Endothelial cell (in vitro differentiated cells): ENCODE measurements at regions not wholly inside any gene's neighbourhood (a gene's known extent, or its start where the extent isn't known, plus 50 kb on each side); places are given as distances from the start of the nearest gene placed in this dataset.

Source experiments
- DNase-seq: peaks from one replicate; pipeline ENCODE4 v3.0.0; 2021; ENCODE audit warnings: low spot score
- H3K27ac Mint-ChIP-seq: one replicate; pipeline ENCODE4 v1.8.0; 2021; ENCODE audit warnings: mixed read lengths, inconsistent platforms; ENCODE audit not compliant: unreplicated experiment
- H3K27me3 Mint-ChIP-seq: one replicate; pipeline ENCODE4 v1.8.0; 2021; ENCODE audit warnings: mild to moderate bottlenecking, moderate library complexity, mixed read lengths, inconsistent platforms; ENCODE audit not compliant: unreplicated experiment
- H3K36me3 Mint-ChIP-seq: one replicate; pipeline ENCODE4 v1.8.0; 2021; ENCODE audit warnings: mild to moderate bottlenecking, low read depth, mixed read lengths, inconsistent platforms; ENCODE audit not compliant: unreplicated experiment
- H3K4me1 Mint-ChIP-seq: one replicate; pipeline ENCODE4 v1.8.0; 2021; ENCODE audit warnings: mild to moderate bottlenecking, mixed read lengths, inconsistent platforms; ENCODE audit not compliant: unreplicated experiment
- H3K4me3 Mint-ChIP-seq: one replicate; pipeline ENCODE4 v1.8.0; 2021; ENCODE audit warnings: mild to moderate bottlenecking, mixed read lengths, inconsistent platforms; ENCODE audit not compliant: unreplicated experiment
- H3K9me3 Mint-ChIP-seq: one replicate; pipeline ENCODE4 v1.8.0; 2021; ENCODE audit warnings: mixed read lengths, inconsistent platforms; ENCODE audit not compliant: unreplicated experiment
- CTCF ChIP-seq: fragments of 200-600 bp; sonication (generic); IDR thresholded peaks from one replicate; pipeline ENCODE4 v1.5.0; 2021; ENCODE audit warnings: antibody characterized with exemption; ENCODE audit not compliant: unreplicated experiment

GRCh38 chr11:119863851-119864601 lies 135.0 kb upstream of the NECTIN1 start:
- DNase-seq: no peak

GRCh38 chr11:119863236-119863635 lies 134.2 kb upstream of the NECTIN1 start:
- Mint-ChIP-seq H3K36me3 (no peaks in the 10 kb centered on the region), H3K27ac (no peak overlapping the region), H3K4me1 (no peaks in the 10 kb centered on the region), H3K27me3 (peaks cover 20% of the 10 kb centered on the region), H3K9me3 (no peaks in the 10 kb centered on the region), H3K4me3 (no peak overlapping the region)
- TF ChIP-seq CTCF: no peak
- no peak for DNase-seq

More at GRCh38 chr11:119863851-119864601, 135.0 kb upstream of the NECTIN1 start:
- H3K27me3 Mint-ChIP-seq: peaks cover 15% of the 10 kb centered on the region
- H3K4me1 Mint-ChIP-seq: no peaks in the 10 kb centered on the region
- no peak for TF ChIP-seq CTCF
- no peak overlapping the region for H3K4me3 Mint-ChIP-seq
- H3K27ac Mint-ChIP-seq: no peak overlapping the region
- no peaks in the 10 kb centered on the region for H3K36me3 Mint-ChIP-seq
- no peaks in the 10 kb centered on the region for H3K9me3 Mint-ChIP-seq

- H3K36me3 Mint-ChIP-seq: no peaks in the 10 kb centered on the region
- H3K4me3 Mint-ChIP-seq: no peak overlapping the region
- no peak overlapping the region for H3K27ac Mint-ChIP-seq
- H3K9me3 Mint-ChIP-seq: no peaks in the 10 kb centered on the region
- no peak for DNase-seq
- TF ChIP-seq CTCF: no peak
- no peaks in the 10 kb centered on the region for H3K4me1 Mint-ChIP-seq
- peaks cover 18% of the 10 kb centered on the region for H3K27me3 Mint-ChIP-seq
Measured at GRCh38 chr11:119861160-119861559, 132.2 kb upstream of the NECTIN1 start.

GRCh38 chr11:119860561-119861094 lies 131.6 kb upstream of the NECTIN1 start:
- Mint-ChIP-seq H3K4me3 (no peak overlapping the region), H3K4me1 (no peaks in the 10 kb centered on the region), H3K9me3 (no peaks in the 10 kb centered on the region), H3K27ac (no peak overlapping the region), H3K36me3 (no peaks in the 10 kb centered on the region), H3K27me3 (peaks cover 15% of the 10 kb centered on the region)
- DNase-seq: no peak
- no peak for TF ChIP-seq CTCF

GRCh38 chr11:119859684-119860083 lies 130.7 kb upstream of the NECTIN1 start:
- no peak for DNase-seq
- Mint-ChIP-seq H3K4me1 (no peaks in the 10 kb centered on the region), H3K9me3 (no peaks in the 10 kb centered on the region), H3K27me3 (peaks cover 19% of the 10 kb centered on the region), H3K27ac (no peak overlapping the region), H3K4me3 (no peak overlapping the region), H3K36me3 (no peaks in the 10 kb centered on the region)
- no peak for TF ChIP-seq CTCF
